GM19193 (cell line): ENCODE measurements at regions not wholly inside any gene's neighbourhood (a gene's known extent, or its start where the extent isn't known, plus 50 kb on each side); places are given as distances from the start of the nearest gene placed in this dataset.

Experiments
- POLR2A ChIP-seq: IDR thresholded peaks from 4 replicates; pipeline ENCODE4 v1.6.1; 2011; ENCODE audit not compliant: insufficient read depth, insufficient read length; ENCODE audit errors: extremely low read depth

- TF ChIP-seq POLR2A = no peak
These were observed 229.7 kb downstream of the BUD13 start for GRCh38 chr11:116543099-116543498.

- TF ChIP-seq POLR2A = no peak
These were observed 230.4 kb downstream of the BUD13 start for GRCh38 chr11:116542406-116542805.

GRCh38 chr11:116541460-116541859 lies 231.3 kb downstream of the BUD13 start:
- no peak for TF ChIP-seq POLR2A

GRCh38 chr11:116540645-116541304 lies 232.0 kb downstream of the BUD13 start:
- TF ChIP-seq POLR2A = no peak

- TF ChIP-seq POLR2A = no peak
These were observed 232.9 kb downstream of the BUD13 start for GRCh38 chr11:116539836-116540418.

GRCh38 chr11:116539211-116539610 lies 233.6 kb downstream of the BUD13 start:
- no peak for TF ChIP-seq POLR2A

- TF ChIP-seq POLR2A = no peak
These were observed 234.1 kb downstream of the BUD13 start for GRCh38 chr11:116538677-116539076.

GRCh38 chr11:116537709-116538108 lies 235.1 kb downstream of the BUD13 start:
- TF ChIP-seq POLR2A = no peak

- TF ChIP-seq POLR2A = no peak
These were observed 235.7 kb downstream of the BUD13 start for GRCh38 chr11:116537121-116537520.

- TF ChIP-seq POLR2A = no peak
These were observed 236.4 kb downstream of the BUD13 start for GRCh38 chr11:116536416-116536815.

- no peak for TF ChIP-seq POLR2A
These were observed 236.8 kb downstream of the BUD13 start for GRCh38 chr11:116535994-116536393.

GRCh38 chr11:116535120-116535519 lies 237.7 kb downstream of the BUD13 start:
- TF ChIP-seq POLR2A = no peak

GRCh38 chr11:116534270-116534975 lies 238.4 kb downstream of the BUD13 start:
- TF ChIP-seq POLR2A = no peak

- TF ChIP-seq POLR2A = no peak
These were observed 239.5 kb downstream of the BUD13 start for GRCh38 chr11:116533186-116533825.

- no peak for TF ChIP-seq POLR2A
These were observed 240.7 kb downstream of the BUD13 start for GRCh38 chr11:116532066-116532465.
